ENCODE measurements at regions not wholly inside any gene's neighbourhood (a gene's known extent, or its start where the extent isn't known, plus 50 kb on each side); places are given as distances from the start of the nearest gene placed in this dataset.

- 67% methylated on average over 4 of the region's 5 CpGs for WGBS (ENCODE audit: insufficient coverage, low coverage, low lambda C conversion rate, missing lambda C conversion rate)
Measured at GRCh38 chr14:62347562-62348011, 585.4 kb downstream of the SNAPC1 start.

GRCh38 chr14:62357362-62357761 lies 595.1 kb downstream of the SNAPC1 start:
- no peak overlapping the region for H3K4me3 ChIP-seq
- no peaks in the 10 kb centered on the region for H3K4me1 ChIP-seq
- no peak for ATAC-seq
- H3K36me3 ChIP-seq: no peaks in the 10 kb centered on the region
- no peak for TF ChIP-seq POLR2A (IDR thresholded peaks at IDR 0.05)
- TF ChIP-seq, protein P1, sequence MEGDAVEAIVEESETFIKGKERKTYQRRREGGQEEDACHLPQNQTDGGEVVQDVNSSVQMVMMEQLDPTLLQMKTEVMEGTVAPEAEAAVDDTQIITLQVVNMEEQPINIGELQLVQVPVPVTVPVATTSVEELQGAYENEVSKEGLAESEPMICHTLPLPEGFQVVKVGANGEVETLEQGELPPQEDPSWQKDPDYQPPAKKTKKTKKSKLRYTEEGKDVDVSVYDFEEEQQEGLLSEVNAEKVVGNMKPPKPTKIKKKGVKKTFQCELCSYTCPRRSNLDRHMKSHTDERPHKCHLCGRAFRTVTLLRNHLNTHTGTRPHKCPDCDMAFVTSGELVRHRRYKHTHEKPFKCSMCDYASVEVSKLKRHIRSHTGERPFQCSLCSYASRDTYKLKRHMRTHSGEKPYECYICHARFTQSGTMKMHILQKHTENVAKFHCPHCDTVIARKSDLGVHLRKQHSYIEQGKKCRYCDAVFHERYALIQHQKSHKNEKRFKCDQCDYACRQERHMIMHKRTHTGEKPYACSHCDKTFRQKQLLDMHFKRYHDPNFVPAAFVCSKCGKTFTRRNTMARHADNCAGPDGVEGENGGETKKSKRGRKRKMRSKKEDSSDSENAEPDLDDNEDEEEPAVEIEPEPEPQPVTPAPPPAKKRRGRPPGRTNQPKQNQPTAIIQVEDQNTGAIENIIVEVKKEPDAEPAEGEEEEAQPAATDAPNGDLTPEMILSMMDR (IDR thresholded peaks at IDR 0.05): no peak
- peaks cover 0 to 9% (median 0%) of the 10 kb centered on the region in 4 donors for H3K9me3 ChIP-seq
- intact Hi-C loops (cut with DNase I): no loop called here
- no peaks in the 10 kb centered on the region for H3K27me3 ChIP-seq
- no peak for DNase-seq
- H3K27ac ChIP-seq: no peak overlapping the region

More at GRCh38 chr14:62347562-62348011, 585.4 kb downstream of the SNAPC1 start:
- no peaks in the 10 kb centered on the region for H3K4me1 ChIP-seq
- no peak for TF ChIP-seq POLR2A (IDR thresholded peaks at IDR 0.05)
- TF ChIP-seq, protein P1 (IDR thresholded peaks at IDR 0.05): no peak
- no peaks in the 10 kb centered on the region for H3K27me3 ChIP-seq
- no peaks in the 10 kb centered on the region for H3K9me3 ChIP-seq
- DNase-seq (no peak), ATAC-seq (no peak)
- H3K4me3 ChIP-seq: no peak overlapping the region
- H3K27ac ChIP-seq: no peak overlapping the region
- intact Hi-C loops (cut with DNase I): no loop called here
- H3K36me3 ChIP-seq: no peaks in the 10 kb centered on the region

DNA sequence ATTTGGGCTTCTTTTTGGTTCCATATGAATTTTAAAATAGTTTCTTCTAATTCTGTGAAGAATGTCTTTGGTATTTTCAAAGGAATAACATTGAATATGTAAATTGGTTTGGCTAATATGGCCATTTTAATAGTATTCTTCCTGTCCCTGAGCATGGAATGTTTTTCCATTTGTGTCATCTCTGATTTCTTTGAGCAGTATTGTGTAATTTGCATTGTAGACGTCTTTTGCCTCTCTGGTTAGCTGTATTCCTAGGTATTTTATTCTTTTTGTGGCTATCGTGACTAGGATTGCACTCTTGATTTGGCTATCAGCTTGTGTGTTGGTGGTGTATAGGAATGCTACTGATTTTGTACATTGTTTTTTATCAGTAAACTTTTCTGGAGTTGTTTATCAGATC lies 601.9 kb downstream of the SNAPC1 start:
- DNase-seq (no peak), ATAC-seq (no peak)
- no peaks in the 10 kb centered on the region for H3K9me3 ChIP-seq
- H3K27me3 ChIP-seq: no peaks in the 10 kb centered on the region
- 25% methylated on average over 2 of the region's 2 CpGs for whole genome bisulfite sequencing (ENCODE audit: insufficient coverage, low coverage, low lambda C conversion rate, missing lambda C conversion rate)
- TF ChIP-seq POLR2A (IDR thresholded peaks at IDR 0.05): no peak
- TF ChIP-seq, protein P1 (IDR thresholded peaks at IDR 0.05): no peak
- intact Hi-C loops (cut with DNase I): no loop called here
- no peaks in the 10 kb centered on the region for H3K36me3 ChIP-seq
- H3K4me3 ChIP-seq: no peak overlapping the region
- H3K4me1 ChIP-seq: no peaks in the 10 kb centered on the region
- no peak overlapping the region for H3K27ac ChIP-seq

- TF ChIP-seq POLR2A (IDR thresholded peaks at IDR 0.05): no peak
- TF ChIP-seq, protein P1 (IDR thresholded peaks at IDR 0.05): no peak
- no peaks in the 10 kb centered on the region for H3K9me3 ChIP-seq
- no peaks in the 10 kb centered on the region for H3K27me3 ChIP-seq
- ATAC-seq (no peak), DNase-seq (no peak)
- intact Hi-C loops (cut with DNase I): no loop called here
- no peak overlapping the region for H3K27ac ChIP-seq
- 36% methylated on average over 4 of the region's 4 CpGs for WGBS (ENCODE audit: insufficient coverage, low coverage, low lambda C conversion rate, missing lambda C conversion rate)
- H3K4me1 ChIP-seq: no peaks in the 10 kb centered on the region
- no peak overlapping the region for H3K4me3 ChIP-seq
- no peaks in the 10 kb centered on the region for H3K36me3 ChIP-seq
Measured at GRCh38 chr14:62364800-62365280, 602.6 kb downstream of the SNAPC1 start.

GRCh38 chr14:62369919-62370560 lies 607.8 kb downstream of the SNAPC1 start:
- Histone ChIP-seq H3K27ac (no peak overlapping the region), H3K27me3 (no peaks in the 10 kb centered on the region), H3K36me3 (no peaks in the 10 kb centered on the region), H3K4me3 (no peak overlapping the region), H3K9me3 (no peaks in the 10 kb centered on the region), H3K4me1 (no peaks in the 10 kb centered on the region)
- TF ChIP-seq POLR2A (IDR thresholded peaks at IDR 0.05): no peak
- TF ChIP-seq, protein P1 (IDR thresholded peaks at IDR 0.05): no peak
- ATAC-seq (no peak), DNase-seq (no peak)
- intact Hi-C loops (cut with DNase I): no loop called here
